Thoracic aorta (tissue), 2 donors: ENCODE measurements at regions not wholly inside any gene's neighbourhood (a gene's known extent, or its start where the extent isn't known, plus 50 kb on each side); places are given as distances from the start of the nearest gene placed in this dataset.

ENCODE experiments used
- ATAC-seq: fragments of 150-250 bp; one replicate; pipeline ENCODE4 v1.8.0; 2017; ENCODE audit warnings: low read depth; ENCODE audit not compliant: insufficient number of reproducible peaks, low FRiP score
- DNase-seq: peaks from one replicate; pipeline ENCODE4 v3.0.0-alpha.2; 2020; ENCODE audit warnings: low spot score
- H3K27ac ChIP-seq, 2 donors: fragments of 200-600 bp; sonication (generic); 1 replicate in 1 of 2; 2 replicates in 1 of 2; pipeline ENCODE4 v1.5.1; 2016; ENCODE audit warnings: mild to moderate bottlenecking in 2 of 2, moderate library complexity in 2 of 2
- H3K27me3 ChIP-seq: fragments of 200-600 bp; sonication (generic); replicated peaks from 2 replicates; pipeline ENCODE4 v1.6.0; 2016; ENCODE audit warnings: mild to moderate bottlenecking; ENCODE audit not compliant: insufficient read depth
- H3K36me3 ChIP-seq: fragments of 200-600 bp; sonication (generic); one replicate; pipeline ENCODE4 v1.5.1; 2016
- H3K4me1 ChIP-seq, 2 donors: fragments of 200-600 bp; sonication (generic); 1 replicate in 1 of 2; 2 replicates in 1 of 2; pipeline versions ENCODE4 v1.5.1 to v1.6.0; 2016; ENCODE audit warnings: low read depth in 2 of 2, mild to moderate bottlenecking in 1 of 2; ENCODE audit not compliant: control insufficient read depth in 1 of 2
- H3K4me3 ChIP-seq: fragments of 200-600 bp; sonication (generic); 2 replicates; pipeline ENCODE4 v1.5.1; 2016; ENCODE audit warnings: mild to moderate bottlenecking
- H3K9me3 ChIP-seq: fragments of 200-600 bp; sonication (generic); 2 replicates; pipeline ENCODE4 v1.5.1; 2016
- CTCF ChIP-seq: fragments of 200-600 bp; sonication (generic); IDR thresholded peaks from one replicate; pipeline ENCODE4 v1.5.1; 2019; ENCODE audit warnings: antibody characterized with exemption

DNA sequence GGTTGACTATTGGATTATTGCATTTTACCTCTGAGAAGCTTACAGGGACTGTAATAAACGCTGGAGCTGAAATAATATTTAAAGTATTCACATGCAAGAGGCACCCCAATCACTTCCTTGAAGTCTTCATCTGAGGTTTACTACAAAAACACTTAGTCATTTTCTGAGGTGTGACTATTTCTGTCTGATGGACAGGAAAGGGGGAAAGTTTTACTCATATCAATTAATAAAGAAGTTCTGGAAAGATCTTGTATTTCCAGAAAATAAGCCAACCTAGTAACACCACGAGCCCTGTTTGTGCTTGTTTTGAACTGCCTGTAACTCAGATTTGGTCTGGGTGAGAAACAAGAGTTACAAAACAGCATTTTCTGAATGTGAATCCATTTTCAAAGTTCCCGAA is 63.9 kb upstream of the PRKCQ start:
- TF ChIP-seq CTCF = no peak
- Histone ChIP-seq H3K4me1 (no peaks in the 10 kb centered on the region), H3K27ac (no peak overlapping the region), H3K4me3 (no peak overlapping the region), H3K36me3 (no peaks in the 10 kb centered on the region), H3K9me3 (no peaks in the 10 kb centered on the region), H3K27me3 (no peaks in the 10 kb centered on the region)
- no peak for ATAC-seq
- no peak for DNase-seq

- TF ChIP-seq CTCF = no peak
- DNase-seq (no peak), ATAC-seq (no peak)
Observed at GRCh38 chr10:6642876-6643275, 62.8 kb upstream of the PRKCQ start.

DNA sequence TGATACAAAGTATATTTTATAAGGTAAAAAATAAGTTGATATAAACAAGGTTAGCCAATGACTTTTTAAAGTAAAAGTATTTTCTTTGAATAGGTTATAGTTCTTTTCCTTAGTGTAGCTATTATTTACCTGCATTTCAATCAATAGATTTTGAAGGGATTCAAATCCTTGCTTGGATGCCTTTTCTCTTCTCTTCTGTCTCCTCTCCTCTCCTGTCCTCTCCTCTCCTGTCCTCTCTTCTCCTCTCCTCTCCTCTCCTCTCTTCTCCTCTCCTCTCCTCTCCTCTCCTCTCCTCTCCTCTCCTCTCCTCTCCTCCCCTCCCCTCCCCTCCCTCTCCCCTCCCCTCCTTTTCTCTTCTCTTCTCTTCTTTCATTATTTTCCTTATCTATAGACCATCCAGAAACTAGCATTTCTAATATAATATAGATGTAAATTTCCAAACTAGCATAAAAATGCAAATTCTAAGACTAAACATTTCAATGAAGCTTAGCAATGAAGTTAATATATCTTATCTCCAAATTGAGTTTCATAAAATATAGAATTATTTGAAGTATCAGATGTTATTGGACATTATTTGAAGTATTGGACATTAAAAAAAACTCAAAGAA is 60.5 kb upstream of the PRKCQ start:
- no peak for TF ChIP-seq CTCF
- Histone ChIP-seq H3K4me3 (no peak overlapping the region), H3K27me3 (no peaks in the 10 kb centered on the region), H3K27ac (no peak overlapping the region), H3K9me3 (no peaks in the 10 kb centered on the region), H3K36me3 (no peaks in the 10 kb centered on the region), H3K4me1 (no peaks in the 10 kb centered on the region)
- no peak for DNase-seq
- no peak for ATAC-seq

More at GRCh38 chr10:6642876-6643275, 62.8 kb upstream of the PRKCQ start:
- Histone ChIP-seq H3K4me3 (no peak overlapping the region), H3K9me3 (no peaks in the 10 kb centered on the region), H3K27me3 (no peaks in the 10 kb centered on the region), H3K4me1 (no peaks in the 10 kb centered on the region), H3K27ac (no peak overlapping the region), H3K36me3 (no peaks in the 10 kb centered on the region)

DNA sequence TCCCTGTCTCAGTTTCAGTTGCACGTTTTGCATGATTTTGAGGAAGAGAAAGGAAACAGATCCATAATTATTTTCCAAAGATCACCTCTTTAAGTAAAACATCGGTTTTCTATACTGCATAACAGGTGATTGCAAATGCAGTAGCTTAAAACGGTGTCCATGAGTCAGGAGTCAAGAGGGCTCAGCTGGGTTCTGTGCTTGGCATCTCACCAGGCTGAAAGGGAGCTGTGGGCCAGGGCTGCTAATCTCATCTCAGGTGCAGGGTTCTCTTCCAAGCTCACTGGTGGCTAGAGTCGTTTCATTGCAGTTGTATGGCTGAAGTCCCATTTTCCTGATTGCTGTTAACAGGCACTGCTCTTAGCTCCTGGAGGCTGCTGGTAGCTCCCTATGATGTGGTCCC is 57.0 kb upstream of the PRKCQ start:
- H3K36me3 ChIP-seq = no peaks in the 10 kb centered on the region
- ATAC-seq = no peak
- no peak overlapping the region for H3K27ac ChIP-seq
- no peak for DNase-seq
- TF ChIP-seq CTCF = no peak
- H3K9me3 ChIP-seq = no peaks in the 10 kb centered on the region
- no peak overlapping the region for H3K4me3 ChIP-seq
- H3K4me1 ChIP-seq = no peaks in the 10 kb centered on the region
- no peaks in the 10 kb centered on the region for H3K27me3 ChIP-seq

- H3K4me1 ChIP-seq = no peaks in the 10 kb centered on the region
- TF ChIP-seq CTCF = no peak
- H3K27me3 ChIP-seq = no peaks in the 10 kb centered on the region
- H3K36me3 ChIP-seq = no peaks in the 10 kb centered on the region
- DNase-seq (no peak), ATAC-seq (no peak)
- H3K9me3 ChIP-seq = no peaks in the 10 kb centered on the region
- H3K4me3 ChIP-seq = no peak overlapping the region
- H3K27ac ChIP-seq = no peak overlapping the region
Observed at GRCh38 chr10:6635784-6636183, 55.7 kb upstream of the PRKCQ start.
